Osteoblast (primary cell): ENCODE measurements at regions not wholly inside any gene's neighbourhood (a gene's known extent, or its start where the extent isn't known, plus 50 kb on each side); places are given as distances from the start of the nearest gene placed in this dataset.

ENCODE experiments used
- DNase-seq: peaks from one replicate; pipeline ENCODE4 v3.0.0; 2011; ENCODE audit warnings: low spot score, mixed read lengths; ENCODE audit not compliant: insufficient read length; ENCODE audit errors: missing footprints
- H2AFZ ChIP-seq: 2 replicates; pipeline ENCODE4 v1.6.0; 2011; ENCODE audit warnings: mild to moderate bottlenecking, low read length
- H3K27ac ChIP-seq: 2 replicates; pipeline ENCODE4 v1.5.1; 2011; ENCODE audit warnings: mild to moderate bottlenecking, low read depth, low read length, moderate library complexity
- H3K27me3 ChIP-seq: 2 replicates; pipeline ENCODE4 v1.6.0; 2012; ENCODE audit warnings: mild to moderate bottlenecking, control low read depth, inconsistent platforms, low read length, moderate library complexity; ENCODE audit not compliant: insufficient read depth
- H3K36me3 ChIP-seq: 2 replicates; pipeline ENCODE4 v1.5.1; 2011; ENCODE audit warnings: mild to moderate bottlenecking, low read length, control low read depth, moderate library complexity; ENCODE audit not compliant: insufficient read depth
- H3K4me1 ChIP-seq: 2 replicates; pipeline ENCODE4 v1.5.1; 2011; ENCODE audit warnings: mild to moderate bottlenecking, low read length, control low read depth, moderate library complexity; ENCODE audit not compliant: insufficient read depth
- H3K4me2 ChIP-seq: 2 replicates; pipeline ENCODE4 v1.6.0; 2011; ENCODE audit warnings: mild to moderate bottlenecking, low read length; ENCODE audit not compliant: insufficient read depth
- H3K4me3 ChIP-seq: fragments of 200-600 bp; sonication (generic); 3 replicates; pipeline ENCODE4 v1.5.1; 2012; ENCODE audit warnings: mild to moderate bottlenecking, low read length, inconsistent platforms; ENCODE audit not compliant: insufficient read depth
- H3K79me2 ChIP-seq: 2 replicates; pipeline ENCODE4 v1.6.0; 2012; ENCODE audit warnings: mild to moderate bottlenecking, low read length, control low read depth, inconsistent platforms; ENCODE audit not compliant: insufficient read depth
- H3K9me3 ChIP-seq: 2 replicates; pipeline ENCODE4 v1.5.1; 2011; ENCODE audit warnings: low read depth, low read length, control low read depth
- H4K20me1 ChIP-seq: 2 replicates; pipeline ENCODE4 v1.6.0; 2012; ENCODE audit warnings: mild to moderate bottlenecking, low read length, control low read depth; ENCODE audit not compliant: insufficient read depth
- CTCF ChIP-seq: IDR thresholded peaks from 2 replicates; pipeline ENCODE4 v1.5.1; 2011; ENCODE audit warnings: mild to moderate bottlenecking, low read depth, low read length, moderate library complexity; ENCODE audit errors: extremely low read depth

GRCh38 chr18:43870626-43871025 lies 593.3 kb upstream of the SYT4 start:
- H4K20me1 ChIP-seq: no peaks in the 10 kb centered on the region
- H3K4me3 ChIP-seq: no peak overlapping the region
- H3K27ac ChIP-seq: no peak overlapping the region
- H3K4me1 ChIP-seq: peaks cover 17% of the 10 kb centered on the region
- H3K79me2 ChIP-seq: no peaks in the 10 kb centered on the region
- no peaks in the 10 kb centered on the region for H3K36me3 ChIP-seq
- DNase-seq: no peak
- H2AFZ ChIP-seq: no peak overlapping the region
- no peaks in the 10 kb centered on the region for H3K9me3 ChIP-seq
- no peak for TF ChIP-seq CTCF
- H3K4me2 ChIP-seq: no peak overlapping the region
- no peaks in the 10 kb centered on the region for H3K27me3 ChIP-seq

GRCh38 chr18:43875511-43875910 lies 598.2 kb upstream of the SYT4 start:
- Histone ChIP-seq H3K27ac (no peak overlapping the region), H3K4me1 (no peaks in the 10 kb centered on the region)

GRCh38 chr18:43876286-43876685 lies 599.0 kb upstream of the SYT4 start:
- Histone ChIP-seq H3K9me3 (no peaks in the 10 kb centered on the region), H2AFZ (no peak overlapping the region), H3K4me2 (no peak overlapping the region), H4K20me1 (no peaks in the 10 kb centered on the region), H3K27ac (no peak overlapping the region), H3K4me3 (no peak overlapping the region), H3K79me2 (no peaks in the 10 kb centered on the region), H3K27me3 (no peaks in the 10 kb centered on the region), H3K36me3 (no peaks in the 10 kb centered on the region), H3K4me1 (no peaks in the 10 kb centered on the region)
- no peak for DNase-seq
- no peak for TF ChIP-seq CTCF

More at GRCh38 chr18:43875511-43875910, 598.2 kb upstream of the SYT4 start:
- H3K9me3 ChIP-seq: no peaks in the 10 kb centered on the region
- no peak overlapping the region for H3K4me3 ChIP-seq
- no peak overlapping the region for H3K4me2 ChIP-seq
- no peaks in the 10 kb centered on the region for H3K79me2 ChIP-seq
- TF ChIP-seq CTCF: no peak
- H3K36me3 ChIP-seq: no peaks in the 10 kb centered on the region
- H3K27me3 ChIP-seq: no peaks in the 10 kb centered on the region
- H4K20me1 ChIP-seq: no peaks in the 10 kb centered on the region
- no peak overlapping the region for H2AFZ ChIP-seq
- no peak for DNase-seq

GRCh38 chr18:43876748-43877147 lies 599.5 kb upstream of the SYT4 start:
- H3K9me3 ChIP-seq: no peaks in the 10 kb centered on the region
- no peaks in the 10 kb centered on the region for H4K20me1 ChIP-seq
- H3K4me3 ChIP-seq: no peak overlapping the region
- H3K4me1 ChIP-seq: no peaks in the 10 kb centered on the region
- H3K4me2 ChIP-seq: no peak overlapping the region
- no peaks in the 10 kb centered on the region for H3K36me3 ChIP-seq
- H2AFZ ChIP-seq: no peak overlapping the region
- no peaks in the 10 kb centered on the region for H3K79me2 ChIP-seq
- H3K27ac ChIP-seq: no peak overlapping the region
- TF ChIP-seq CTCF: no peak
- DNase-seq: no peak
- no peaks in the 10 kb centered on the region for H3K27me3 ChIP-seq
